Left lung (tissue), 4 donors: ENCODE measurements at regions not wholly inside any gene's neighbourhood (a gene's known extent, or its start where the extent isn't known, plus 50 kb on each side); places are given as distances from the start of the nearest gene placed in this dataset.

Source experiments
- ATAC-seq: fragments of 200-7000 bp; cut with Tn5 transposase; one replicate; pipeline ENCODE4 v1.9.1; 2020; ENCODE audit warnings: moderate library complexity
- DNase-seq, 4 donors: peaks; one replicate each; pipeline ENCODE4 v3.0.0-alpha.2; 2013 to 2020
- H3K27ac ChIP-seq, 2 donors: fragments of 200-600 bp; sonication (generic) in 1 of 2; one replicate each; pipeline versions ENCODE4 v1.5.0 to v1.8.0; 2020 to 2021
- H3K27me3 ChIP-seq, 2 donors: fragments of 200-600 bp; sonication (generic) in 1 of 2; one replicate each; pipeline versions ENCODE4 v1.5.0 to v1.8.0; 2020 to 2021
- H3K36me3 ChIP-seq, 2 donors: fragments of 200-600 bp; sonication (generic) in 1 of 2; one replicate each; pipeline versions ENCODE4 v1.5.0 to v1.8.0; 2020 to 2021
- H3K4me1 ChIP-seq, 2 donors: fragments of 200-600 bp; one replicate each; pipeline ENCODE4 v1.8.0; 2021
- H3K4me3 ChIP-seq, 2 donors: fragments of 200-600 bp; sonication (generic) in 1 of 2; one replicate each; pipeline versions ENCODE4 v1.5.0 to v1.8.0; 2020 to 2021; ENCODE audit warnings: mild to moderate bottlenecking in 1 of 2
- H3K9me3 ChIP-seq, 2 donors: fragments of 200-600 bp; sonication (generic) in 1 of 2; one replicate each; pipeline versions ENCODE4 v1.5.0 to v1.8.0; 2020 to 2021
- CTCF ChIP-seq, 2 donors: fragments of 200-600 bp; sonication (generic) in 1 of 2; IDR thresholded peaks; one replicate each; pipeline versions ENCODE4 v1.5.0 to v1.8.0; 2021; ENCODE audit warnings: antibody characterized with exemption in 2 of 2
- intact Hi-C, 2 donors: fragments of 100-400 bp; cut with DNase I; formaldehyde crosslinking; loops; one replicate each; pipeline versions ENCODE4 v1.11.2 to v1.14.2; 2022
- donor health status: DM: no; HTN: yes; CAD: no.
- donor health status: DM: no; HTN: no; CAD: no.

GRCh38 chr17:13387952-13388351 is 213.8 kb downstream of the HS3ST3A1 start:
- Histone ChIP-seq H3K9me3 (no peaks in the 10 kb centered on the region), H3K4me1 (no peaks in the 10 kb centered on the region), H3K4me3 (no peak overlapping the region), H3K36me3 (no peaks in the 10 kb centered on the region), H3K27me3 (no peaks in the 10 kb centered on the region), H3K27ac (no peak overlapping the region)
- no peak for DNase-seq
- TF ChIP-seq CTCF (IDR thresholded peaks at IDR 0.05): no peak
- no peak for ATAC-seq
- intact Hi-C loops: no loop called here

- DNase-seq (no peak), ATAC-seq (no peak)
- no peaks in the 10 kb centered on the region for H3K27me3 ChIP-seq
- H3K27ac ChIP-seq: no peak overlapping the region
- H3K4me3 ChIP-seq: no peak overlapping the region
- no peaks in the 10 kb centered on the region for H3K36me3 ChIP-seq
- H3K9me3 ChIP-seq: no peaks in the 10 kb centered on the region
- TF ChIP-seq CTCF (IDR thresholded peaks at IDR 0.05): no peak
- no peaks in the 10 kb centered on the region for H3K4me1 ChIP-seq
- intact Hi-C loops: no loop called here
These were observed 214.5 kb downstream of the HS3ST3A1 start for GRCh38 chr17:13387236-13387635.

- DNase-seq (no peak), ATAC-seq (peak; percentile 37)
- Histone ChIP-seq H3K27ac (no peak overlapping the region), H3K4me1 (no peaks in the 10 kb centered on the region), H3K4me3 (no peak overlapping the region), H3K27me3 (no peaks in the 10 kb centered on the region), H3K36me3 (no peaks in the 10 kb centered on the region), H3K9me3 (no peaks in the 10 kb centered on the region)
- TF ChIP-seq CTCF (IDR thresholded peaks at IDR 0.05): no peak
- intact Hi-C loops: no loop called here
These were observed 216.2 kb downstream of the HS3ST3A1 start for GRCh38 chr17:13385481-13385911.

GRCh38 chr17:13384626-13385025 is 217.1 kb downstream of the HS3ST3A1 start:
- DNase-seq: no peak

GRCh38 chr17:13378361-13378760 is 223.4 kb downstream of the HS3ST3A1 start:
- H3K9me3 ChIP-seq: no peaks in the 10 kb centered on the region
- no peaks in the 10 kb centered on the region for H3K36me3 ChIP-seq
- no peak overlapping the region for H3K27ac ChIP-seq
- H3K27me3 ChIP-seq: no peaks in the 10 kb centered on the region
- ATAC-seq (no peak), DNase-seq (peak in 1 of 4 donors; percentile 19)
- intact Hi-C loops: no loop called here
- H3K4me3 ChIP-seq: no peak overlapping the region
- peaks cover 0 to 6% of the 10 kb centered on the region in 2 donors for H3K4me1 ChIP-seq
- no peak for TF ChIP-seq CTCF (IDR thresholded peaks at IDR 0.05)

More at GRCh38 chr17:13384626-13385025, 217.1 kb downstream of the HS3ST3A1 start:
- H3K4me1 ChIP-seq: peaks cover 0 to 6% of the 10 kb centered on the region in 2 donors
- no peak overlapping the region for H3K27ac ChIP-seq
- TF ChIP-seq CTCF (IDR thresholded peaks at IDR 0.05): no peak
- H3K9me3 ChIP-seq: no peaks in the 10 kb centered on the region
- H3K4me3 ChIP-seq: no peak overlapping the region
- H3K27me3 ChIP-seq: no peaks in the 10 kb centered on the region
- intact Hi-C loops: no loop called here
- ATAC-seq: no peak
- H3K36me3 ChIP-seq: no peaks in the 10 kb centered on the region
